HCT116 (cell line): ENCODE measurements at regions not wholly inside any gene's neighbourhood (a gene's known extent, or its start where the extent isn't known, plus 50 kb on each side); places are given as distances from the start of the nearest gene placed in this dataset.

Experiments
- ATAC-seq: fragments of 200-7000 bp; cut with Tn5 transposase; 2 replicates; pipeline ENCODE4 v1.9.1; 2020; ENCODE audit warnings: mild to moderate bottlenecking, moderate library complexity
- BruUV-seq: library from RNA; stranded (reverse); fragments of 400-500 nt; replicated peaks from 2 replicates; lab custom pipeline; 2021; lab: Mats Ljungman, UMichigan
- CTCF ChIA-PET: fragments of 300-600 bp; sonication (Branson Sonifier 250); formaldehyde crosslinking; loops from one replicate; lab custom pipeline; 2021; ENCODE audit warnings: antibody characterized with exemption; lab: Charles Lee
- POLR2A ChIA-PET: fragments of 300-600, 350-600 bp; sonication (Branson Sonifier 250); formaldehyde crosslinking; loops from one replicate; lab custom pipeline; 2021; ENCODE audit warnings: antibody characterized with exemption; lab: Charles Lee
- RAD21 ChIA-PET, 2 experiments: fragments of 300-600 bp; sonication (Branson Sonifier 250); formaldehyde crosslinking; loops; one replicate each; lab custom pipeline; 2023; ENCODE audit warnings: low total read pairs in 2 of 2; ENCODE audit not compliant: uncharacterized antibody in 2 of 2, unreplicated experiment in 2 of 2, low non-redundant PET in 1 of 2; lab: Charles Lee
- DNase-seq: peaks from one replicate; pipeline ENCODE4 v3.0.0-alpha.2; 2010; ENCODE audit warnings: low read depth, low spot score
- H2AFZ ChIP-seq: fragments of 200-600 bp; shearing (Covaris generic), sonication (generic); 2 replicates; pipeline ENCODE4 v1.6.1; 2017; ENCODE audit warnings: low read depth, mixed run types, mixed read lengths, antibody characterized with exemption, low read length; ENCODE audit not compliant: poor library complexity, severe bottlenecking
- H3K27ac ChIP-seq: 2 replicates; pipeline ENCODE4 v1.5.1; 2012; ENCODE audit warnings: low read depth, low read length
- H3K27me3 ChIP-seq: fragments of 200-600 bp; sonication (generic); 2 replicates; pipeline ENCODE4 v1.6.1; 2016; ENCODE audit warnings: mixed run types, low read length, mixed read lengths; ENCODE audit not compliant: insufficient read depth
- H3K36me3 ChIP-seq, 2 experiments: fragments of 200-500 bp in 1 of 2; fragments of 200-600 bp in 1 of 2; sonication (Bioruptor generic) in 1 of 2; sonication (generic) in 1 of 2; 2 replicates each; pipeline versions ENCODE4 v1.5.1 to v1.6.1; 2014 to 2016; ENCODE audit warnings: low read length in 2 of 2, inconsistent platforms in 1 of 2, mixed read lengths in 1 of 2, mixed run types in 1 of 2; ENCODE audit not compliant: insufficient read depth in 2 of 2, control insufficient read depth in 1 of 2
- H3K4me1 ChIP-seq, 2 experiments: fragments of 200-600 bp in 1 of 2; sonication (generic) in 1 of 2; 2 replicates each; pipeline versions ENCODE4 v1.5.1 to v1.6.1; 2012 to 2017; ENCODE audit warnings: low read length in 2 of 2, inconsistent platforms in 1 of 2, mild to moderate bottlenecking in 1 of 2, mixed read lengths in 1 of 2, mixed run types in 1 of 2, moderate library complexity in 1 of 2; ENCODE audit not compliant: insufficient read depth in 2 of 2, control insufficient read depth in 1 of 2
- H3K4me2 ChIP-seq: fragments of 200-600 bp; sonication (generic); 2 replicates; pipeline ENCODE4 v1.6.1; 2017; ENCODE audit warnings: mixed run types, low read length, mixed read lengths
- H3K4me3 ChIP-seq, 2 experiments: fragments of 200-600 bp in 1 of 2; sonication (generic) in 1 of 2; replicated peaks in 1 of 2; 2 replicates each; pipeline ENCODE4 v1.5.1; 2011 to 2016; ENCODE audit warnings: low read length in 2 of 2, control low read depth in 1 of 2, low read depth in 1 of 2, mild to moderate bottlenecking in 1 of 2, mixed read lengths in 1 of 2, mixed run types in 1 of 2
- H3K79me2 ChIP-seq: fragments of 200-600 bp; sonication (generic); 2 replicates; pipeline ENCODE4 v1.6.1; 2017; ENCODE audit warnings: mild to moderate bottlenecking, mixed run types, low read length, moderate library complexity, mixed read lengths; ENCODE audit not compliant: insufficient read depth
- H3K9ac ChIP-seq: fragments of 200-600 bp; sonication (generic); 2 replicates; pipeline ENCODE4 v1.6.1; 2016; ENCODE audit warnings: low read length, mixed read lengths
- H3K9me2 ChIP-seq: fragments of 200-600 bp; sonication (generic), shearing (Covaris generic); 2 replicates; pipeline ENCODE4 v1.6.1; 2017; ENCODE audit warnings: mixed run types, mild to moderate bottlenecking, moderate library complexity; ENCODE audit not compliant: insufficient read depth
- H3K9me3 ChIP-seq, 2 experiments: fragments of 200-500 bp in 1 of 2; fragments of 200-600 bp in 1 of 2; sonication (Bioruptor generic) in 1 of 2; sonication (generic) in 1 of 2; 2 replicates each; pipeline ENCODE4 v1.6.1; 2014 to 2017; ENCODE audit warnings: low read length in 2 of 2, mixed read lengths in 2 of 2, inconsistent platforms in 1 of 2, low read depth in 1 of 2, mild to moderate bottlenecking in 1 of 2, mixed run types in 1 of 2, moderate library complexity in 1 of 2; ENCODE audit not compliant: control insufficient read depth in 1 of 2, insufficient read depth in 1 of 2
- H4K20me1 ChIP-seq: fragments of 200-600 bp; sonication (generic), shearing (Covaris generic); 2 replicates; pipeline ENCODE4 v1.6.1; 2017; ENCODE audit warnings: mixed run types, mild to moderate bottlenecking, moderate library complexity; ENCODE audit not compliant: insufficient read depth
- CEBPB ChIP-seq: IDR thresholded peaks from 2 replicates; pipeline ENCODE4 v1.6.1; 2012; ENCODE audit warnings: low read depth
- CTCF ChIP-seq, 3 experiments: fragments of 200-600 bp in 1 of 3; sonication (generic) in 1 of 3; IDR thresholded peaks in 2 of 3; conservative IDR thresholded peaks in 1 of 3; 2 replicates each; pipeline ENCODE4 v1.5.1; 2012 to 2017; ENCODE audit warnings: low read depth in 2 of 3, low read length in 2 of 3, antibody characterized with exemption in 1 of 3, borderline replicate concordance in 1 of 3, control low read depth in 1 of 3, mild to moderate bottlenecking in 1 of 3, mixed read lengths in 1 of 3, mixed run types in 1 of 3, moderate library complexity in 1 of 3; ENCODE audit not compliant: insufficient read depth in 1 of 3
- EGR1 ChIP-seq: IDR thresholded peaks from 2 replicates; pipeline ENCODE4 v1.6.1; 2012; ENCODE audit warnings: low read depth
- EZH2 ChIP-seq: fragments of 200-600 bp; sonication (generic); IDR thresholded peaks from 2 replicates; pipeline ENCODE4 v1.6.1; 2017; ENCODE audit warnings: antibody characterized with exemption, mixed run types
- MAX ChIP-seq: IDR thresholded peaks from 2 replicates; pipeline ENCODE4 v1.6.1; 2012
- POLR2AphosphoS5 ChIP-seq: IDR thresholded peaks from 2 replicates; pipeline ENCODE4 v1.6.1; 2011; ENCODE audit warnings: mild to moderate bottlenecking, low read depth, low read length, moderate library complexity
- SP1 ChIP-seq: IDR thresholded peaks from 2 replicates; pipeline ENCODE4 v1.6.1; 2012; ENCODE audit warnings: low read depth
- SRF ChIP-seq: IDR thresholded peaks from 2 replicates; pipeline ENCODE4 v1.6.1; 2012; ENCODE audit warnings: low read depth
- intact Hi-C: fragments of 100-400 bp; cut with micrococcal nuclease; formaldehyde crosslinking; loops from 2 replicates; pipeline ENCODE4 v1.10.0; 2022

- TF ChIP-seq CTCF (IDR thresholded peaks at IDR 0.05 in 2 of 3, conservative IDR thresholded peaks at IDR 0.05 in 1 of 3; ENCODE audit: borderline replicate concordance in 1 of 3, insufficient read depth in 1 of 3, low read depth in 2 of 3, low read length in 2 of 3), result no peak
- TF ChIP-seq EGR1, result peak; percentile 75
- peak; percentile 55; the same call in 1 of the 2 replicates for TF ChIP-seq SRF
- TF ChIP-seq EZH2, result no peak
- TF ChIP-seq, all 23 proteins: peak for 6
Observed at GRCh38 chr6:159594750-159595117, 98.3 kb downstream of the SOD2 start (continued).

- H3K4me3 ChIP-seq, result peak overlapping the region in 1 of 2 experiments; percentile 11; a peak in 2 of 4 replicates
- H3K27ac ChIP-seq, result peak overlapping the region; percentile 65
- H3K9me2 ChIP-seq, result no peaks in the 10 kb centered on the region
- peak; percentile 49 for TF ChIP-seq CEBPB
- TF ChIP-seq POLR2AphosphoS5, result no peak
- TF ChIP-seq EGR1, result no peak
- TF ChIP-seq MAX, result 0 out of 2 replicates have a peak, but pooled peaks have one; percentile 26
- TF ChIP-seq SP1, result no peak
- no peaks in the 10 kb centered on the region for H3K9me3 ChIP-seq
- H3K27me3 ChIP-seq, result no peaks in the 10 kb centered on the region
- H4K20me1 ChIP-seq, result no peaks in the 10 kb centered on the region
- BruUV-seq, result no TSS peak
- H2AFZ ChIP-seq, result peak overlapping the region; percentile 71
- peak overlapping the region; percentile 74 for H3K4me2 ChIP-seq
- no peaks in the 10 kb centered on the region for H3K36me3 ChIP-seq
- DNase-seq (peak; percentile 33), ATAC-seq (peak; percentile 64)
- peak overlapping the region; percentile 27; the same call in 1 of the 2 replicates for H3K9ac ChIP-seq
- no peaks in the 10 kb centered on the region for H3K79me2 ChIP-seq
- H3K4me1 ChIP-seq, result peaks cover 18 to 27% of the 10 kb centered on the region in 2 experiments
- intact Hi-C loops, result no loop called here
- POLR2A ChIA-PET, result interaction anchor here (1.2 kb wide), 1 partner anchor 196 kb away, joined by 3 read pairs; the partner anchor contains the start of genes MRPL18 and TCP1
- RAD21 ChIA-PET, result no interaction called here
- CTCF ChIA-PET, result interaction anchor here (0.7 to 2.8 kb wide), 2 partner anchors 39 to 377 kb away, joined by 3 to 13 read pairs; no protein-coding TSS in a partner anchor
Observed at GRCh38 chr6:159594106-159594749, 98.8 kb downstream of the SOD2 start.
